ENCODE measurements at regions not wholly inside any gene's neighbourhood (a gene's known extent, or its start where the extent isn't known, plus 50 kb on each side); places are given as distances from the start of the nearest gene placed in this dataset.

DNA sequence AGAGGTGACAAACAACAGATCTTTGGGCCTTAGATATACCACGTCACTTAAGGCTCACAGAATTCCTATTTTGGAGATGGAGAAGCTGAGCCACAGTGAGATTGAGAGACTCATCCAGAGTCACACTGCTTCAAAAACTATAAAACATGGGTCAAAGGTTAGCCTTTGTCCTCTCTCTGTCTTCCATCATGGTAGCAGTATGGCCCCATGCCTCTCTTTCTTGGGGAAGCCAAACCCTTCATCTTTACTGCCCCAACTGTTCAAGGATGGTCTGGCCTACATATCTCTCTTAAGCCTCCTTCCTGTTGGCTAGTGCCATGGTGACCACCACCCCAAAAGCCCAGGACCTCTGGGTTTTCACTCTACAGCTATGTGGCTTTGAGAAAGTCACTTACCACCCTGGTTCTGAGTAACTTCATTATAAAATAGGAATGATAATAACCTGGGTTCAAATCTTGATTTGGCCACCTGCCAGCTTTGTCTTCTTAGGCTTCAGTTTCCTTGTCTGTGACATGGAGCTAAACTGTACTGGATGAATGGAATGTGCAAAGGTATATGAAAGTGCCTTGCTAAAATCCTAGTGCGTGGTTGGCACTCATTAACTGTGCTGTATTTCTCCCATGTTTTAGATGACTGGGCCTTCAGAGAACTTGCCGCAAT is 85.9 kb upstream of the JUN start:
- TF ChIP-seq, protein P1, sequence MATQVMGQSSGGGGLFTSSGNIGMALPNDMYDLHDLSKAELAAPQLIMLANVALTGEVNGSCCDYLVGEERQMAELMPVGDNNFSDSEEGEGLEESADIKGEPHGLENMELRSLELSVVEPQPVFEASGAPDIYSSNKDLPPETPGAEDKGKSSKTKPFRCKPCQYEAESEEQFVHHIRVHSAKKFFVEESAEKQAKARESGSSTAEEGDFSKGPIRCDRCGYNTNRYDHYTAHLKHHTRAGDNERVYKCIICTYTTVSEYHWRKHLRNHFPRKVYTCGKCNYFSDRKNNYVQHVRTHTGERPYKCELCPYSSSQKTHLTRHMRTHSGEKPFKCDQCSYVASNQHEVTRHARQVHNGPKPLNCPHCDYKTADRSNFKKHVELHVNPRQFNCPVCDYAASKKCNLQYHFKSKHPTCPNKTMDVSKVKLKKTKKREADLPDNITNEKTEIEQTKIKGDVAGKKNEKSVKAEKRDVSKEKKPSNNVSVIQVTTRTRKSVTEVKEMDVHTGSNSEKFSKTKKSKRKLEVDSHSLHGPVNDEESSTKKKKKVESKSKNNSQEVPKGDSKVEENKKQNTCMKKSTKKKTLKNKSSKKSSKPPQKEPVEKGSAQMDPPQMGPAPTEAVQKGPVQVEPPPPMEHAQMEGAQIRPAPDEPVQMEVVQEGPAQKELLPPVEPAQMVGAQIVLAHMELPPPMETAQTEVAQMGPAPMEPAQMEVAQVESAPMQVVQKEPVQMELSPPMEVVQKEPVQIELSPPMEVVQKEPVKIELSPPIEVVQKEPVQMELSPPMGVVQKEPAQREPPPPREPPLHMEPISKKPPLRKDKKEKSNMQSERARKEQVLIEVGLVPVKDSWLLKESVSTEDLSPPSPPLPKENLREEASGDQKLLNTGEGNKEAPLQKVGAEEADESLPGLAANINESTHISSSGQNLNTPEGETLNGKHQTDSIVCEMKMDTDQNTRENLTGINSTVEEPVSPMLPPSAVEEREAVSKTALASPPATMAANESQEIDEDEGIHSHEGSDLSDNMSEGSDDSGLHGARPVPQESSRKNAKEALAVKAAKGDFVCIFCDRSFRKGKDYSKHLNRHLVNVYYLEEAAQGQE (IDR thresholded peaks at IDR 0.05; ENCODE audit: insufficient read depth in 1 of 2, low read depth in 2 of 2, low read length in 2 of 2), result no peak
- TF ChIP-seq TAF1 (IDR thresholded peaks at IDR 0.05; ENCODE audit: borderline replicate concordance, insufficient read depth, low read length), result no peak
- TF ChIP-seq POLR2AphosphoS5 (IDR thresholded peaks at IDR 0.05; ENCODE audit: low read depth, low read length), result no peak
- no peak for TF ChIP-seq SIN3A (IDR thresholded peaks at IDR 0.05; ENCODE audit: borderline replicate concordance, insufficient read depth, low read length)
- TF ChIP-seq FOXP2 (optimal IDR thresholded peaks at IDR 0.05; ENCODE audit: borderline replicate concordance, extremely low read depth, extremely low read length, insufficient read depth), result no peak

All from PFSK-1 (cell line).